ENCODE measurements at regions not wholly inside any gene's neighbourhood (a gene's known extent, or its start where the extent isn't known, plus 50 kb on each side); places are given as distances from the start of the nearest gene placed in this dataset.

DNA sequence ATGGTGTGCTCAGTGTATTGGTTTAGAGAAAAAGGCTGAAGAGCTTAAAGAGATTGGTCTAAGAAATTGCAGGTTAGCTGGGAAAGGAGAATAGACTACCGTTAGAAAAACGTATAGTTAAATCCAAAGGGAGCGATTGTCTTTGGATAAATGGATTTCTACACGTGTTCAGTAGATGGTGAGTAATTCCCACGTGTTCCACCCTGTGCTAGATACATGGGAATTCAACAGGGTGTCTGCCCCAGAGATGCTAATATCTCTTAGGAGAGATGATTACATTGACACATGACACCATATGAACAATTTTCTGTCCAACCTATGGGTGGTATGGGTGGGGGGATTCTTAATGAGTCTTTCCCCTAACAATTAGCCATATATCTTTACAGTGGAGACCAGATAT lies 99.8 kb downstream of the TDRD15 start:
- no peaks in the 10 kb centered on the region for H3K27me3 Mint-ChIP-seq (ENCODE audit: low read depth)

DNA sequence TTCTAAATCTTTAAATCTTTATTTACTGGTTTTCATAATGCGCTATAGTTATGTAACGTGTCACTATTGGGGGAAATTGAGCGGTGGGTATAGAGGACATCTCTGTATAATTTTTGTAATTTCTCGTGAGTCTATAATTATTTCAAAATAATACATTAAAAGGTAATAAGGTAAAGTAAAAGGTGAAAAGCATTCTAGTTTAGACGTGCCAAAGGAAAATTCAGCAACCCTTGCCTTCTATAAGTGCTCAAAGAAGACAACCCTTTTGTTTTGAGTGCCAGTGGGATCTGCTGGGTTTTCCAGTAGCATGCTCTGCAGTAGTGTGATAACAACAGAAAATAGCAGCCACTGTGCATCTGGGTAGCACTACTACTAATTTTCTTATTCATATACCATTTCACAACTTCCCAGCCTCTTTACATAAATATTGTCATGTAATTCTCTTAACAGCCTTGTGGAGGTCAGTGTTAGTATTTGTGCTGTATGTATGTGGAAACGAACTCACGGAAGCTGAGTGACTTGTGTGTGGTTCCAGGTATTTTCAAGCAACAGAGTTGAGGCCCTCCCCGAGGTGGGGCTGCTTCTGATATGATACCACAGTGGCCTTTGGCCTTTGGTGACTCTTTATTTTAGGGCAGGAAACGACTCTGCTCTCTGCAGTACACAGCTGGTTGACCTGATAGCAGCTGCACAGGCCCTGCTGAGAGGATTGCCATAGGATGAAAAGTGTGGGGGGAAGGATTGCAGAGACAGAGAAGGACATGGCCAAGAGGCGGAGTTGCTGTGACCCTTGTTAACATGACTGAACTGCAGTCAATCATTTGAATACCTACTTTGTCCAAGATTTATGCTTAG lies 104.5 kb downstream of the TDRD15 start:
- Mint-ChIP-seq H3K36me3 (no peaks in the 10 kb centered on the region), H3K9me3 (0 out of 2 replicates have a peak, but pooled peaks cover 4% of the 10 kb centered on the region), H3K27me3 (ENCODE audit: low read depth) (no peaks in the 10 kb centered on the region), H3K4me1 (peaks cover 5% of the 10 kb centered on the region), H3K4me3 (no peak overlapping the region), H3K27ac (no peak overlapping the region)
- ATAC-seq, result peak; percentile 75
- ChIA-PET POLR2A (no interaction called here), CTCF (no interaction called here)
- DNase-seq (ENCODE audit: low spot score), result no peak
- TF ChIP-seq NR2C2 (CRISPR knock-in tag; IDR thresholded peaks at IDR 0.05) (no peak), ESRRA (CRISPR knock-in tag; IDR thresholded peaks at IDR 0.05; ENCODE audit: borderline replicate concordance) (no peak), ZNF121 (CRISPR knock-in tag; IDR thresholded peaks at IDR 0.05) (no peak), RORB (CRISPR knock-in tag; IDR thresholded peaks at IDR 0.05) (no peak), ETV6 (CRISPR knock-in tag; IDR thresholded peaks at IDR 0.05) (no peak), ZNF138 (CRISPR knock-in tag; conservative IDR thresholded peaks at IDR 0.05) (no peak), CREB1 (CRISPR knock-in tag; IDR thresholded peaks at IDR 0.05) (no peak)
- TF ChIP-seq, protein P1, sequence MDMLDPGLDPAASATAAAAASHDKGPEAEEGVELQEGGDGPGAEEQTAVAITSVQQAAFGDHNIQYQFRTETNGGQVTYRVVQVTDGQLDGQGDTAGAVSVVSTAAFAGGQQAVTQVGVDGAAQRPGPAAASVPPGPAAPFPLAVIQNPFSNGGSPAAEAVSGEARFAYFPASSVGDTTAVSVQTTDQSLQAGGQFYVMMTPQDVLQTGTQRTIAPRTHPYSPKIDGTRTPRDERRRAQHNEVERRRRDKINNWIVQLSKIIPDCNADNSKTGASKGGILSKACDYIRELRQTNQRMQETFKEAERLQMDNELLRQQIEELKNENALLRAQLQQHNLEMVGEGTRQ (CRISPR knock-in tag; IDR thresholded peaks at IDR 0.05), result no peak
- TF ChIP-seq, protein P2, sequence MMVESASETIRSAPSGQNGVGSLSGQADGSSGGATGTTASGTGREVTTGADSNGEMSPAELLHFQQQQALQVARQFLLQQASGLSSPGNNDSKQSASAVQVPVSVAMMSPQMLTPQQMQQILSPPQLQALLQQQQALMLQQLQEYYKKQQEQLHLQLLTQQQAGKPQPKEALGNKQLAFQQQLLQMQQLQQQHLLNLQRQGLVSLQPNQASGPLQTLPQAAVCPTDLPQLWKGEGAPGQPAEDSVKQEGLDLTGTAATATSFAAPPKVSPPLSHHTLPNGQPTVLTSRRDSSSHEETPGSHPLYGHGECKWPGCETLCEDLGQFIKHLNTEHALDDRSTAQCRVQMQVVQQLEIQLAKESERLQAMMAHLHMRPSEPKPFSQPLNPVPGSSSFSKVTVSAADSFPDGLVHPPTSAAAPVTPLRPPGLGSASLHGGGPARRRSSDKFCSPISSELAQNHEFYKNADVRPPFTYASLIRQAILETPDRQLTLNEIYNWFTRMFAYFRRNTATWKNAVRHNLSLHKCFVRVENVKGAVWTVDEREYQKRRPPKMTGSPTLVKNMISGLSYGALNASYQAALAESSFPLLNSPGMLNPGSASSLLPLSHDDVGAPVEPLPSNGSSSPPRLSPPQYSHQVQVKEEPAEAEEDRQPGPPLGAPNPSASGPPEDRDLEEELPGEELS (CRISPR knock-in tag; IDR thresholded peaks at IDR 0.05), result no peak

More for the DNA sequence above, 99.8 kb downstream of the TDRD15 start:
- POLR2A ChIA-PET, result no interaction called here
- H3K27ac Mint-ChIP-seq, result no peak overlapping the region
- DNase-seq (ENCODE audit: low spot score) (no peak), ATAC-seq (no peak)
- H3K4me3 Mint-ChIP-seq, result no peak overlapping the region
- 0 out of 2 replicates have a peak, but pooled peaks cover 4% of the 10 kb centered on the region for H3K9me3 Mint-ChIP-seq
- CTCF ChIA-PET, result no interaction called here
- H3K4me1 Mint-ChIP-seq, result peaks cover 5% of the 10 kb centered on the region
- TF ChIP-seq ETV6 (CRISPR knock-in tag; IDR thresholded peaks at IDR 0.05) (no peak), KAT7 (CRISPR knock-in tag; IDR thresholded peaks at IDR 0.05; ENCODE audit: borderline replicate concordance) (no peak), CBFB (CRISPR knock-in tag; IDR thresholded peaks at IDR 0.05; ENCODE audit: low read depth) (no peak), JUN (CRISPR knock-in tag; IDR thresholded peaks at IDR 0.05) (no peak), ELF4 (CRISPR knock-in tag; IDR thresholded peaks at IDR 0.05; ENCODE audit: low read depth) (no peak), NFYB (CRISPR knock-in tag; conservative IDR thresholded peaks at IDR 0.05; ENCODE audit: low read depth) (no peak), ZNF416 (CRISPR knock-in tag; IDR thresholded peaks at IDR 0.05) (no peak), FOXP1 (CRISPR knock-in tag; IDR thresholded peaks at IDR 0.05; ENCODE audit: borderline replicate concordance) (no peak), ESRRA (CRISPR knock-in tag; IDR thresholded peaks at IDR 0.05; ENCODE audit: borderline replicate concordance) (no peak)
- TF ChIP-seq, protein P1 (CRISPR knock-in tag; IDR thresholded peaks at IDR 0.05), result no peak
- TF ChIP-seq, protein P3, sequence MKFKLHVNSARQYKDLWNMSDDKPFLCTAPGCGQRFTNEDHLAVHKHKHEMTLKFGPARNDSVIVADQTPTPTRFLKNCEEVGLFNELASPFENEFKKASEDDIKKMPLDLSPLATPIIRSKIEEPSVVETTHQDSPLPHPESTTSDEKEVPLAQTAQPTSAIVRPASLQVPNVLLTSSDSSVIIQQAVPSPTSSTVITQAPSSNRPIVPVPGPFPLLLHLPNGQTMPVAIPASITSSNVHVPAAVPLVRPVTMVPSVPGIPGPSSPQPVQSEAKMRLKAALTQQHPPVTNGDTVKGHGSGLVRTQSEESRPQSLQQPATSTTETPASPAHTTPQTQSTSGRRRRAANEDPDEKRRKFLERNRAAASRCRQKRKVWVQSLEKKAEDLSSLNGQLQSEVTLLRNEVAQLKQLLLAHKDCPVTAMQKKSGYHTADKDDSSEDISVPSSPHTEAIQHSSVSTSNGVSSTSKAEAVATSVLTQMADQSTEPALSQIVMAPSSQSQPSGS (CRISPR knock-in tag; IDR thresholded peaks at IDR 0.05; ENCODE audit: borderline replicate concordance, low read depth), result no peak
- TF ChIP-seq, protein P4, sequence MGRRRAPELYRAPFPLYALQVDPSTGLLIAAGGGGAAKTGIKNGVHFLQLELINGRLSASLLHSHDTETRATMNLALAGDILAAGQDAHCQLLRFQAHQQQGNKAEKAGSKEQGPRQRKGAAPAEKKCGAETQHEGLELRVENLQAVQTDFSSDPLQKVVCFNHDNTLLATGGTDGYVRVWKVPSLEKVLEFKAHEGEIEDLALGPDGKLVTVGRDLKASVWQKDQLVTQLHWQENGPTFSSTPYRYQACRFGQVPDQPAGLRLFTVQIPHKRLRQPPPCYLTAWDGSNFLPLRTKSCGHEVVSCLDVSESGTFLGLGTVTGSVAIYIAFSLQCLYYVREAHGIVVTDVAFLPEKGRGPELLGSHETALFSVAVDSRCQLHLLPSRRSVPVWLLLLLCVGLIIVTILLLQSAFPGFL (CRISPR knock-in tag; IDR thresholded peaks at IDR 0.05; ENCODE audit: borderline replicate concordance), result no peak
- TF ChIP-seq, protein P5, sequence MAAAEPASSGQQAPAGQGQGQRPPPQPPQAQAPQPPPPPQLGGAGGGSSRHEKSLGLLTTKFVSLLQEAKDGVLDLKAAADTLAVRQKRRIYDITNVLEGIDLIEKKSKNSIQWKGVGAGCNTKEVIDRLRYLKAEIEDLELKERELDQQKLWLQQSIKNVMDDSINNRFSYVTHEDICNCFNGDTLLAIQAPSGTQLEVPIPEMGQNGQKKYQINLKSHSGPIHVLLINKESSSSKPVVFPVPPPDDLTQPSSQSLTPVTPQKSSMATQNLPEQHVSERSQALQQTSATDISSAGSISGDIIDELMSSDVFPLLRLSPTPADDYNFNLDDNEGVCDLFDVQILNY (CRISPR knock-in tag; IDR thresholded peaks at IDR 0.05), result no peak
- TF ChIP-seq, protein P6, sequence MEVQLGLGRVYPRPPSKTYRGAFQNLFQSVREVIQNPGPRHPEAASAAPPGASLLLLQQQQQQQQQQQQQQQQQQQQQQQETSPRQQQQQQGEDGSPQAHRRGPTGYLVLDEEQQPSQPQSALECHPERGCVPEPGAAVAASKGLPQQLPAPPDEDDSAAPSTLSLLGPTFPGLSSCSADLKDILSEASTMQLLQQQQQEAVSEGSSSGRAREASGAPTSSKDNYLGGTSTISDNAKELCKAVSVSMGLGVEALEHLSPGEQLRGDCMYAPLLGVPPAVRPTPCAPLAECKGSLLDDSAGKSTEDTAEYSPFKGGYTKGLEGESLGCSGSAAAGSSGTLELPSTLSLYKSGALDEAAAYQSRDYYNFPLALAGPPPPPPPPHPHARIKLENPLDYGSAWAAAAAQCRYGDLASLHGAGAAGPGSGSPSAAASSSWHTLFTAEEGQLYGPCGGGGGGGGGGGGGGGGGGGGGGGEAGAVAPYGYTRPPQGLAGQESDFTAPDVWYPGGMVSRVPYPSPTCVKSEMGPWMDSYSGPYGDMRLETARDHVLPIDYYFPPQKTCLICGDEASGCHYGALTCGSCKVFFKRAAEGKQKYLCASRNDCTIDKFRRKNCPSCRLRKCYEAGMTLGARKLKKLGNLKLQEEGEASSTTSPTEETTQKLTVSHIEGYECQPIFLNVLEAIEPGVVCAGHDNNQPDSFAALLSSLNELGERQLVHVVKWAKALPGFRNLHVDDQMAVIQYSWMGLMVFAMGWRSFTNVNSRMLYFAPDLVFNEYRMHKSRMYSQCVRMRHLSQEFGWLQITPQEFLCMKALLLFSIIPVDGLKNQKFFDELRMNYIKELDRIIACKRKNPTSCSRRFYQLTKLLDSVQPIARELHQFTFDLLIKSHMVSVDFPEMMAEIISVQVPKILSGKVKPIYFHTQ (CRISPR knock-in tag; IDR thresholded peaks at IDR 0.05), result no peak
- TF ChIP-seq, protein P7, sequence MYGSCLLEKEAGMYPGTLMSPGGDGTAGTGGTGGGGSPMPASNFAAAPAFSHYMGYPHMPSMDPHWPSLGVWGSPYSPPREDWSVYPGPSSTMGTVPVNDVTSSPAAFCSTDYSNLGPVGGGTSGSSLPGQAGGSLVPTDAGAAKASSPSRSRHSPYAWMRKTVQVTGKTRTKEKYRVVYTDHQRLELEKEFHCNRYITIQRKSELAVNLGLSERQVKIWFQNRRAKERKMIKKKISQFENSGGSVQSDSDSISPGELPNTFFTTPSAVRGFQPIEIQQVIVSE (CRISPR knock-in tag; IDR thresholded peaks at IDR 0.05; ENCODE audit: borderline replicate concordance), result no peak
- TF ChIP-seq, protein P8, sequence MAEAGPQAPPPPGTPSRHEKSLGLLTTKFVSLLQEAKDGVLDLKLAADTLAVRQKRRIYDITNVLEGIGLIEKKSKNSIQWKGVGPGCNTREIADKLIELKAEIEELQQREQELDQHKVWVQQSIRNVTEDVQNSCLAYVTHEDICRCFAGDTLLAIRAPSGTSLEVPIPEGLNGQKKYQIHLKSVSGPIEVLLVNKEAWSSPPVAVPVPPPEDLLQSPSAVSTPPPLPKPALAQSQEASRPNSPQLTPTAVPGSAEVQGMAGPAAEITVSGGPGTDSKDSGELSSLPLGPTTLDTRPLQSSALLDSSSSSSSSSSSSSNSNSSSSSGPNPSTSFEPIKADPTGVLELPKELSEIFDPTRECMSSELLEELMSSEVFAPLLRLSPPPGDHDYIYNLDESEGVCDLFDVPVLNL (CRISPR knock-in tag; IDR thresholded peaks at IDR 0.05; ENCODE audit: borderline replicate concordance, low read depth), result no peak
- no peaks in the 10 kb centered on the region for H3K36me3 Mint-ChIP-seq

Data from WTC11 (cell line).